HepG2 (cell line): ENCODE measurements at regions not wholly inside any gene's neighbourhood (a gene's known extent, or its start where the extent isn't known, plus 50 kb on each side); places are given as distances from the start of the nearest gene placed in this dataset.

Experiments
- ATAC-seq: fragments of 200-7000 bp; cut with Tn5 transposase; 3 replicates; pipeline ENCODE4 v1.9.1; 2020; ENCODE audit warnings: mild to moderate bottlenecking, moderate library complexity
- BruUV-seq: library from RNA; stranded (reverse); fragments of 400-500 nt; replicated peaks from 2 replicates; lab custom pipeline; 2021; lab: Mats Ljungman, UMichigan
- CTCF ChIA-PET: fragments of 300-600 bp; formaldehyde crosslinking; extraction: SDS; loops from one replicate; lab custom pipeline; 2021; ENCODE audit warnings: low total read pairs, inconsistent platforms, low intra/inter-chr PET ratio; lab: Yijun Ruan, JAX
- POLR2A ChIA-PET: fragments of 350-600 bp; sonication (Branson Sonifier 250); formaldehyde crosslinking; loops from one replicate; lab custom pipeline; 2020; ENCODE audit warnings: antibody characterized with exemption, inconsistent platforms; lab: Yijun Ruan, JAX
- DNase-seq: peaks from one replicate; pipeline ENCODE4 v3.0.0-alpha.2; 2015; ENCODE audit warnings: low spot score
- FAIRE-seq: peaks from 3 replicates; lab custom pipeline; 2011; peaks lifted over from hg19 to GRCh38; lab: Jason Lieb, UNC
- H2AFZ ChIP-seq: one replicate; pipeline ENCODE4 v1.6.1; 2011; ENCODE audit warnings: low read length, inconsistent platforms
- H3K27ac ChIP-seq: fragments of 300-600 bp; 3 replicates; pipeline ENCODE4 v1.8.0; 2011; ENCODE audit warnings: mixed run types, mild to moderate bottlenecking, mixed read lengths, low read length, inconsistent platforms; ENCODE audit not compliant: insufficient read depth; ENCODE audit errors: extremely low read length
- H3K27me3 ChIP-seq, 2 experiments: fragments of 200-600 bp in 1 of 2; 2 replicates in 1 of 2; 3 replicates in 1 of 2; pipeline versions ENCODE4 v1.6.0 to v1.8.0; 2011; ENCODE audit warnings: low read length in 2 of 2, mild to moderate bottlenecking in 2 of 2, moderate library complexity in 2 of 2, inconsistent platforms in 1 of 2; ENCODE audit not compliant: insufficient read depth in 2 of 2, control insufficient read depth in 1 of 2
- H3K36me3 ChIP-seq, 2 experiments: fragments of 200-600 bp in 1 of 2; replicated peaks in 1 of 2; 2 replicates in 1 of 2; 3 replicates in 1 of 2; pipeline versions ENCODE4 v1.5.1 to v1.8.0; 2011; ENCODE audit warnings: low read length in 2 of 2, inconsistent platforms in 1 of 2; ENCODE audit not compliant: insufficient read depth in 2 of 2, control insufficient read depth in 1 of 2
- H3K4me1 ChIP-seq: 2 replicates; pipeline ENCODE4 v1.5.1; 2012; ENCODE audit warnings: low read length, inconsistent platforms; ENCODE audit not compliant: insufficient read depth
- H3K4me2 ChIP-seq: 2 replicates; pipeline ENCODE4 v1.6.0; 2011; ENCODE audit warnings: low read depth, low read length, inconsistent platforms
- H3K4me3 ChIP-seq, 3 experiments: fragments of 200-600 bp in 1 of 3; sonication (generic), shearing (Covaris generic) in 1 of 3; replicated peaks in 1 of 3; 2 replicates each; pipeline ENCODE4 v1.5.1; 2011 to 2016; ENCODE audit warnings: low read length in 3 of 3, inconsistent platforms in 2 of 3, low read depth in 2 of 3, mild to moderate bottlenecking in 2 of 3, control low read depth in 1 of 3, mixed read lengths in 1 of 3; ENCODE audit not compliant: insufficient read depth in 1 of 3
- H3K79me2 ChIP-seq: one replicate; pipeline ENCODE4 v1.6.1; 2011; ENCODE audit warnings: low read length, inconsistent platforms; ENCODE audit not compliant: insufficient read depth
- H3K9ac ChIP-seq: 2 replicates; pipeline ENCODE4 v1.6.0; 2011; ENCODE audit warnings: mild to moderate bottlenecking, low read depth, low read length, inconsistent platforms; ENCODE audit not compliant: insufficient read depth
- H3K9me3 ChIP-seq: 2 replicates; pipeline ENCODE4 v1.5.1; 2012; ENCODE audit warnings: mild to moderate bottlenecking, low read length
- H4K20me1 ChIP-seq: 2 replicates; pipeline ENCODE4 v1.6.0; 2011; ENCODE audit warnings: inconsistent platforms, mild to moderate bottlenecking, low read length, moderate library complexity; ENCODE audit not compliant: insufficient read depth
- ARHGAP35 ChIP-seq: sonication (generic); formaldehyde crosslinking; IDR thresholded peaks from 2 replicates; pipeline ENCODE4 v1.9.0; 2022; ENCODE audit warnings: mild to moderate bottlenecking, inconsistent platforms, moderate library complexity, missing genetic modification reagents, borderline replicate concordance
- GATAD1 ChIP-seq: IDR thresholded peaks from 2 replicates; pipeline ENCODE4 v1.6.1; 2016; ENCODE audit warnings: missing genetic modification reagents, missing compliant biosample characterization
- GMEB2 ChIP-seq: IDR thresholded peaks from 2 replicates; pipeline ENCODE4 v1.6.1; 2016; ENCODE audit warnings: missing biosample characterization, missing genetic modification reagents, low read depth
- HMGXB4 ChIP-seq, 2 experiments: sonication (generic) in 1 of 2; formaldehyde crosslinking in 1 of 2; IDR thresholded peaks; 2 replicates each; pipeline versions ENCODE4 v1.4.0 to v1.6.1; 2018 to 2020; ENCODE audit warnings: missing genetic modification reagents in 2 of 2, borderline replicate concordance in 1 of 2, low read depth in 1 of 2, mild to moderate bottlenecking in 1 of 2, missing biosample characterization in 1 of 2
- MED1 ChIP-seq: sonication (generic); formaldehyde crosslinking; IDR thresholded peaks from 2 replicates; pipeline ENCODE4 v1.4.0; 2020; ENCODE audit warnings: missing genetic modification reagents
- ZNF354B ChIP-seq: sonication (generic); formaldehyde crosslinking; IDR thresholded peaks from 2 replicates; pipeline ENCODE4 v1.8.0; 2022; ENCODE audit warnings: mild to moderate bottlenecking, missing genetic modification reagents
- ZNF431 ChIP-seq: sonication (generic); formaldehyde crosslinking; IDR thresholded peaks from 2 replicates; pipeline ENCODE4 v1.9.0; 2022; ENCODE audit warnings: missing genetic modification reagents, low read depth, mild to moderate bottlenecking, borderline replicate concordance
- ZNF577 ChIP-seq: sonication (generic); formaldehyde crosslinking; IDR thresholded peaks from 2 replicates; pipeline ENCODE4 v1.4.0; 2020; ENCODE audit warnings: mild to moderate bottlenecking, low read depth, missing genetic modification reagents, borderline replicate concordance
- WGBS: methylation state at CpG from one replicate; pipeline ENCODE4 v1.1.6; 2017; ENCODE audit warnings: low lambda C conversion rate; 5-methylcytosine and 5-hydroxymethylcytosine counted together
- in situ Hi-C: cut with HindIII; loops from 2 replicates; pipeline ENCODE4 v1.10.0; 2017; ENCODE audit warnings: low pct_unique_long_range_greater_than_20kb; ENCODE audit not compliant: extremely low pct_ligation_motif_present
- intact Hi-C: fragments of 100-400 bp; cut with micrococcal nuclease; formaldehyde crosslinking; loops from one replicate; pipeline ENCODE4 v1.10.0; 2022; ENCODE audit not compliant: unreplicated experiment

GRCh38 chr4:83662204-83662603, 126.3 kb downstream of the GPAT3 start:
- no TSS peak for BruUV-seq
- DNase-seq, result no peak
- in situ Hi-C loops, result no loop called here
- Histone ChIP-seq H2AFZ (no peak overlapping the region), H3K27me3 (no peaks in the 10 kb centered on the region), H4K20me1 (no peaks in the 10 kb centered on the region), H3K4me2 (no peak overlapping the region)
- intact Hi-C loops, result no loop called here
- POLR2A ChIA-PET, result no interaction called here
- no peak for TF ChIP-seq ZNF354B (CRISPR knock-in tag)
- TF ChIP-seq HMGXB4 (CRISPR knock-in tag; IDR thresholded peaks at IDR 0.05; ENCODE audit: borderline replicate concordance in 1 of 2, low read depth in 1 of 2), result no peak
- no peak for TF ChIP-seq GATAD1 (CRISPR knock-in tag)
- TF ChIP-seq ARHGAP35 (CRISPR knock-in tag), result no peak
- TF ChIP-seq GMEB2 (CRISPR knock-in tag), result no peak
- TF ChIP-seq ZNF577 (CRISPR knock-in tag), result no peak
- no peak for TF ChIP-seq MED1 (CRISPR knock-in tag)
- no peak for TF ChIP-seq ZNF431 (CRISPR knock-in tag)
- TF ChIP-seq, all 625 proteins: peak for 0
- CTCF ChIA-PET, result no interaction called here
- ATAC-seq, result no peak
- no peaks in the 10 kb centered on the region for H3K36me3 ChIP-seq
- no peak for FAIRE-seq
- no peaks in the 10 kb centered on the region for H3K9me3 ChIP-seq
- no peaks in the 10 kb centered on the region for H3K4me1 ChIP-seq
- H3K9ac ChIP-seq, result no peak overlapping the region
- H3K79me2 ChIP-seq, result no peaks in the 10 kb centered on the region
- no peak overlapping the region for H3K4me3 ChIP-seq
- no peak overlapping the region for H3K27ac ChIP-seq
- WGBS, result 0% methylated on average over 2 of the region's 2 CpGs
